ENCODE measurements at regions not wholly inside any gene's neighbourhood (a gene's known extent, or its start where the extent isn't known, plus 50 kb on each side); places are given as distances from the start of the nearest gene placed in this dataset.
"Not testable (repeated sequence)": the region's sequence is repeated elsewhere in the genome, so short reads cannot be mapped to it uniquely, and the experiment has no call there.

GRCh38 chr7:39851466-39852045 lies 98.5 kb upstream of the CDK13 start:
- H3K4me3 Mint-ChIP-seq: no peak overlapping the region
- H3K36me3 Mint-ChIP-seq (ENCODE audit: low read depth): no peaks in the 10 kb centered on the region
- peaks cover 24% of the 10 kb centered on the region for H3K27me3 Mint-ChIP-seq (ENCODE audit: low read depth, poor library complexity)
- no peaks in the 10 kb centered on the region for H3K4me1 Mint-ChIP-seq
- no peak overlapping the region for H3K27ac Mint-ChIP-seq
- H3K9me3 Mint-ChIP-seq: no peaks in the 10 kb centered on the region
- TF ChIP-seq CTCF (IDR thresholded peaks at IDR 0.05): no peak
- DNase-seq: no peak

GRCh38 chr7:39854616-39855324 lies 95.3 kb upstream of the CDK13 start:
- DNase-seq, H3K4me3 Mint-ChIP-seq: not testable (repeated sequence)

DNA sequence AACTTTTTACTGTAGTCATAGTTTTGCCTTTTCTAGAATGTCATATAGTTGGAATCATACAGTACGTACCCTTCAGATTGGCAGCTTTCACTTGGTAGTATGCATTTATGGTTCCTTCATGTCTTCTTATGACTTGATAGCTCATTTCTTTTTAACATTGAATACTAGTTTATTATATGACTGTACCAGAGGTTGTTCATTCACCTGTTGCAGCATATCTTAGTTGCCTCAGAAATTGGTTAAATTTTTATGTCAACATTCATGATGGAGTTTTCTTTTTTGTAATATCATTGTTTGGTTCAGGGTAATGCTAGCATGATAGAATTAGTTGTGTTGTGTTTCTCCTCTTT lies 94.8 kb upstream of the CDK13 start:
- H3K27me3 Mint-ChIP-seq (ENCODE audit: low read depth, poor library complexity): peaks cover 35% of the 10 kb centered on the region
- H3K9me3 Mint-ChIP-seq: no peaks in the 10 kb centered on the region
- no peak overlapping the region for H3K4me3 Mint-ChIP-seq

More at GRCh38 chr7:39854616-39855324, 95.3 kb upstream of the CDK13 start:
- not testable (repeated sequence) for H3K4me1 Mint-ChIP-seq; H3K36me3 Mint-ChIP-seq (ENCODE audit: low read depth); H3K27ac Mint-ChIP-seq; H3K9me3 Mint-ChIP-seq
- peaks cover 35% of the 10 kb centered on the region for H3K27me3 Mint-ChIP-seq (ENCODE audit: low read depth, poor library complexity)

GRCh38 chr7:39863675-39864322 lies 86.3 kb upstream of the CDK13 start:
- not testable (repeated sequence) for H3K27me3 Mint-ChIP-seq (ENCODE audit: low read depth, poor library complexity); H3K9me3 Mint-ChIP-seq; H3K4me3 Mint-ChIP-seq; H3K4me1 Mint-ChIP-seq; DNase-seq; H3K27ac Mint-ChIP-seq; H3K36me3 Mint-ChIP-seq (ENCODE audit: low read depth)

More for the DNA sequence above, 94.8 kb upstream of the CDK13 start:
- DNase-seq: no peak
- Mint-ChIP-seq H3K4me1 (no peaks in the 10 kb centered on the region), H3K27ac (no peak overlapping the region), H3K36me3 (ENCODE audit: low read depth) (no peaks in the 10 kb centered on the region)
- no peak for TF ChIP-seq CTCF (IDR thresholded peaks at IDR 0.05)

GRCh38 chr7:39869888-39870522 lies 80.1 kb upstream of the CDK13 start:
- not testable (repeated sequence) for DNase-seq; H3K36me3 Mint-ChIP-seq (ENCODE audit: low read depth)

DNA sequence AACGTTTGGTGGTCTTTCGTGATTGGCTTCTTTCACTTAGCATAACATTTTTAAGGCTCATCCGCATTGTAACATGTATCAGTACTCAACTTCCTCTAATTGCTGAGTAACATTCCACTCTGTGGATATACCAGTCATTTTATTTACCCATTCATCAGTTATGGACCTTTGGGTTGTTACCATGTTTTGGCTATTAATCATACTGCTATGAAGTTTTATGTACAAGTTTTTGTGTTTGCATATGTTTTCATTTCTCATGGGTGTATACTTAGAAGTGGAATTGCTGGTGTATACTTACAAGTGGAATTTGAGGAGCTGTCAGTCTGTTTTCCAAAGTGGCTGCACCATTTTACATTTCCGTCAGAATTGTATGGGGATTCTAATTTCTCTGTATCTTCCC lies 78.4 kb upstream of the CDK13 start:
- not testable (repeated sequence) for H3K27me3 Mint-ChIP-seq (ENCODE audit: low read depth, poor library complexity); H3K36me3 Mint-ChIP-seq (ENCODE audit: low read depth); H3K4me1 Mint-ChIP-seq; H3K9me3 Mint-ChIP-seq; H3K27ac Mint-ChIP-seq; H3K4me3 Mint-ChIP-seq; DNase-seq

More at GRCh38 chr7:39869888-39870522, 80.1 kb upstream of the CDK13 start:
- H3K27ac Mint-ChIP-seq; H3K27me3 Mint-ChIP-seq (ENCODE audit: low read depth, poor library complexity); H3K4me1 Mint-ChIP-seq; H3K4me3 Mint-ChIP-seq; H3K9me3 Mint-ChIP-seq: not testable (repeated sequence)

GRCh38 chr7:39880556-39880955 lies 69.5 kb upstream of the CDK13 start:
- H3K9me3 Mint-ChIP-seq: peaks cover 34% of the 10 kb centered on the region
- no peak for TF ChIP-seq CTCF (IDR thresholded peaks at IDR 0.05)
- DNase-seq: no peak
- H3K27ac Mint-ChIP-seq: peak overlapping the region; percentile 92
- no peak overlapping the region for H3K4me3 Mint-ChIP-seq
- H3K27me3 Mint-ChIP-seq (ENCODE audit: low read depth, poor library complexity): no peaks in the 10 kb centered on the region
- peaks cover 14% of the 10 kb centered on the region for H3K36me3 Mint-ChIP-seq (ENCODE audit: low read depth)
- peaks cover 36% of the 10 kb centered on the region for H3K4me1 Mint-ChIP-seq

All from nephron progenitor cell (in vitro differentiated cells).